Tibial nerve (tissue), 4 donors: ENCODE measurements at regions not wholly inside any gene's neighbourhood (a gene's known extent, or its start where the extent isn't known, plus 50 kb on each side); places are given as distances from the start of the nearest gene placed in this dataset.

ENCODE experiments used
- CTCF ChIP-seq, 5 experiments: fragments of 200-600 bp in 3 of 5; fragments of 450-650 bp in 2 of 5; sonication (generic) in 3 of 5; IDR thresholded peaks; one replicate each; pipeline ENCODE4 v1.5.1; 2016 to 2019; ENCODE audit warnings: antibody characterized with exemption in 5 of 5, mild to moderate bottlenecking in 3 of 5, moderate library complexity in 2 of 5
- EP300 ChIP-seq, 2 donors: sonication (generic); formaldehyde crosslinking; IDR thresholded peaks; one replicate each; pipeline ENCODE4 v1.6.1; 2017; ENCODE audit warnings: antibody characterized with exemption in 2 of 2, mild to moderate bottlenecking in 1 of 2

- no peak for TF ChIP-seq EP300 (IDR thresholded peaks at IDR 0.05)
- TF ChIP-seq CTCF (IDR thresholded peaks at IDR 0.05), result no peak
These were observed 215.8 kb upstream of the FOXA2 start for GRCh38 chr20:22800129-22800528.
